SW 1271 (cell line): ENCODE measurements at regions not wholly inside any gene's neighbourhood (a gene's known extent, or its start where the extent isn't known, plus 50 kb on each side); places are given as distances from the start of the nearest gene placed in this dataset.
"Not testable (repeated sequence)": the region's sequence is repeated elsewhere in the genome, so short reads cannot be mapped to it uniquely, and the experiment has no call there.

Source experiments
- DNase-seq, 2 experiments: peaks; one replicate each; lab custom pipeline; 2025; lab: John Stamatoyannopoulos, UW

DNA sequence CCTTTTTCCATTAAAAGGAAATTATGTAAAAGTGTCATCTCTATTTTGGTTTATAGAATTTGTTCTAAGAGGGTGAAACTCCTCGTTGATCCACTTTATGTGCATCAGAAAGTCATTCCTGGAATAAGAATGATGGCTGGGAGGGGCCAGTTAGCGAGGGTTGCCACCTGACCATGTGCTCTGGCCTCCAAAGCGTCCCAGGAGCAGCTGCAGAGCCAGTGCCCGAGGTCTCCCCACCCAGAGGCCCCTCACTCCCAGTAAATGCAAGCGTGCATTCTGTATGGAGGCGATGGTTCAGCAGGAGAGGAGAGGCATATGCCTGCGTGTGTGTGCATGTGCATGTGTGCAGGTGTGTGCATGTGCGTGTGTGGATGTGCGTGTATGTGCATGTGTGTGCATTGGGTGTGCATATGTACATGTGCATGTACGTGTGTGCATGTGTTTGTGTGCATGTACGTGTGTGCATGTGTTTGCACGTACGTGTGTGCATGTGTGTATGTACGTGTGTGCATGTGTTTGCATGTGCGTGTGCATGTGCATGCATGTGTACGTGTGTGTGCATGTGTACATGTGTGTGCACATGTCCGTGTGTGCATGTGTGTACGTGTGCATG is 345.8 kb downstream of the TEX29 start:
- no peak for DNase-seq

DNA sequence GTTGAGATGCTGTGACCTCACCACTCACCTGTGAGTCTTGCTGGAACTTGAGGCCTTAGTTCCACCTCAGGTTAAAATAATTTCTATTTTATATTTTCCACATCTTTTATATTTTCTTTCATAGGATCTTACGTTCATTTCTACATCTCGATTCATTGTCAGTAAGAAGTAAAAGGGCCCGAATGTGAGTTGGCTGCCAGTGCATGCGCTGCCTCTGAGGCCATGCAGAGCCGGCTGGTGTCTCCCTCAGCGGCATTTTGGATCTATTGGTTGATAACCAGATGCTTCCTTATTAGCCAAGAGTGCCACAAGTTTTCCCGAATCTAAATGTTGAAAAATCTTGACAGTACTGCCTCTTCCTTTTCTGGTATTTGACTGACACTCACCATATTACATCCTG is 347.3 kb downstream of the TEX29 start:
- no peak for DNase-seq

DNA sequence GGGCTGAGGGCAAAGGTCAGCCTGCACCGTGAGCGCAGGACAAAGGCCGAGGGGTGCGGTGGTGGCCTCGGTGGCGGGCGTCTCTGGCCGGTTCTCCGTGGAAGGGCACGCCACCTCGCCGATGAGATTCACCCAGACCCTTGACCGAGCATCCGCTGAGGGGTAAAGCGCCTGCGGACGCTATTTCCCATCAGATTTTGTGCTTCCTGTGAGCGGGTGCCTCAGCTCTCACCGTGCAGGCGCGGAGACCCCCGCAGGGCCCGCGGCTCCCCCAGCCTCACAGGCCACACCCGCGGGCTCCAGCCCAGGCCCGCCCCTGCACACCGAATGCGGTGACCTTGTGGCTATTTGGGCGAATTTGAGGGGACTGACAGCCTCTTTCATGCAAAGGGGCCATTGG is 348.0 kb downstream of the TEX29 start:
- DNase-seq = no peak

DNA sequence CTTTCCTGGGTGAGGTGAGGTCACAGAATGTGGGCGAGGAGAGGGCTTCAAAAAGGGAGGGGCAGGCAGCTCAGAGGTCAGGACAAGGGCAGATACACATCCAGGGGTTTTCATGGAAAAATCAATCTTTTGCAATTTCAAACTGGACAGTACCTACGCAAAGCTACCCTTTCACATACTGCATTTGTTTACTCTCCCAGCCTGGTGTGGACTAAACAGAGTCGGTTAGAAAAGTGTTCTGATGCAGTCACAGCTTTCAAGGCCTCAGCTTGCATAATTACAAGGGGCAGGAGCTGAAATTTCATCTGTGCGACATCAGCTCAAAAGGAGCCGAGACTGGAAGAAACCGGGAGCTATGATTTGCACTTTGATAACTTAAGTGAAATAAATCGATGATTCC is 351.8 kb downstream of the TEX29 start:
- DNase-seq = not testable (repeated sequence)

DNA sequence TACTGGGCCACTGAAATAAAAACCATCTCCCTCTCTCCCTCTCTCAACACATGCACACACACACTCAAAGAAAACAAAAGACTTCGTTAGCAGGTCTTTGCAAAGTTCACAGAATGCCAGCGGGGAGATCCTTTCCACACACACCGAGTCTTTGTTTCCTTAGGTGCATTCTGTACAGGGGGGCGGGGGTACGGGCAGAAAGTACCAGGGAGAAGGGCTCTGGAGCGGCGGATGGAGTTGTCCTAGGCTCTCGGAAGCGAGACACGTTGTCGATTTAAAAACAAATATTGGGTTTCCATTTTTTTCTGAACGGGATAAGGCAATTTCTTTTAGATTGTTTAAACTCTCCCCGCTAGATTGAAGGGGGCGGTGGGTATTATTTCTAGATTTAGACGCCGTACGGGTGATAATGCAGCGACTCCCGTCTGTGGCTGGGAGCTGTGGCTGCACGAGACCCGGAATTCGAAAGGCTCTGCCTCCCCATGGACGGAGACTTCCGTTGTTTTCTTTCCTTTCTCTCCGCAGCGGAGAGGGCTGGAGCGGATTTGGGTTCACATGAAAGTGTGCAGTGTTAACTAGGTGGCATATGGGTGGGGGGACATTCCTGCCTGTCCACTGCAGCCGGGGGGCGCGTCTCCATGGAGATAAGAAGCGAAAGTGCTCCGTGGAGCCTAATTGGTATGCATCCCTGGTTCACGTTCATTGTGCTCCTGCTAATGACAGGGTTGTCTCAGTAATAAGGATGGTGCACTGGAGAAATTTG is 357.9 kb downstream of the TEX29 start:
- not testable (repeated sequence) for DNase-seq

DNA sequence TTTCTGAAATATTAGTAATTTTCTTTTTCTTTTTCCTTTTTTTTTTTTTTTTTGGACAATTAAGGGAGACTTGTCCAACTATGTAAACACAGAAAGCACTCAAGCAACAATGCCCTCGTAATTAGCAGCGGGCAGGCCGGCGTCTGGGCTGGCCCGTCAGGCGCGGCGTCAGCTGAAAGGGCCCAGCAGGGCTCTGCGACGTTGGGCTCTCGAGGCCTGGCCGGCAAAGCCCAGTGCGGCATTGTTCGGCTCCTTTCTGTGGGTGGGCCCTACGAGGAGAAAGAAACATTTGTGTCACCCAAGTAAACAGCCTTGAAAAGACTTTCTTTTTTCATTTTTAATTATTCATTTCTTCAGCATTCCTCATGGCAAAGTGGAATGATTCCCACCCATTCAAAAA is 359.2 kb downstream of the TEX29 start:
- not testable (repeated sequence) for DNase-seq

DNA sequence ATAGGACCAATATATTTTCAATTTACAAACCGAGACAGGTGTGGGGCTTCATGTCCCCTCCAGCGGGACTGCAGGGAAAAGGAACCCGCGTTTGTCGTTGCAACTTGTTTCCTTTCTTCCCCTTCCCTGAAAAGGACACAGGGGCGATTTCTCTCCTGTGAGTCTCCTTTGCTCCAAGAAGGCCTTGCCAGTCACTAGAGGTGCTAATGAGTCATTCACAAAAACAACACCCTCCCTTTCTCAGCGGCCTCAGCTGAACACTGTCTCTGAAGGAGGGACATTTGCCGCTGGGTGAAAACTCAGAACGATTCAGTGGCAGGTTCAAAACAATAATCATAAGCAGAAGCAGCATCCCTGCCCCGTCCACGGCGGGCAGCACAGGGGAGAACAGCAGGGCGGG is 359.7 kb downstream of the TEX29 start:
- DNase-seq = not testable (repeated sequence)

DNA sequence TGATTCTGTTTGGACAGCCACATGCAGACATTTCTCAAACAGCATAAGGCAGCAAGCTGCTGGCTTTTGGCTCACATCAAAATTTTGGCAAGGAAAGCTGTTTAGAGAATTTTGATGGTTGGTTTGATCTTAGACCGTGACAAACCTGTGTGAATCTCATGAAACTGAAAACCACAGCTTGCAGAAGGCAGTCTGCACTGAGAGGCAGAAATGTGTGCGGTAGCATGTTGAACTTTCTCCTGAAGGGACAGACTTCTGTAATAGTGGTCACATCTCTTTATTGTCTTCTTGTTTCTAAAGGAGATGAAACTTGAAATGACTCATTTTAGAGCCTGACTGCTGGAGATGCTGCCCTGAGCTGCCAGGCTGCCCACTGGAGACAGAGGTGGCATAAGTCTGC is 371.6 kb downstream of the TEX29 start:
- not testable (repeated sequence) for DNase-seq

DNA sequence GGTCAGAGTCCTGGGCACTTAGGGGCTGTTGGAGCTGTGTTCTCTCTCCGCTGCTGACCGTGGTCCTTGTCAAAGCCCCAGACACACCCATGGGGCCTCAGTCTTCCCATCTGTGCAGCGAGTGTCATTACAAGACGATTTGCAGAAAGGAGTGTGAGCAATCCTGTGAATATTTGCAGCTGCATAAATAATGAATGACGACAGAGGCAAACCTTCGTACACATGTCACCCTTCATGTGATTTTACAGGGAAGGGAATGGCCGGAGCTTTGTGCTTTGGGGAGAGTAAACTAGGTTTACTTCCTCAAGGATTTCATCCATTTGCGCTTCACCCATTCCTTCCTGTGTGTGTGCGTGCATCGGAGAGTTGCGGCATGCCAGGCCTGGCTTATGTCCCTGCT is 370.8 kb upstream of the SOX1 start:
- not testable (repeated sequence) for DNase-seq

DNA sequence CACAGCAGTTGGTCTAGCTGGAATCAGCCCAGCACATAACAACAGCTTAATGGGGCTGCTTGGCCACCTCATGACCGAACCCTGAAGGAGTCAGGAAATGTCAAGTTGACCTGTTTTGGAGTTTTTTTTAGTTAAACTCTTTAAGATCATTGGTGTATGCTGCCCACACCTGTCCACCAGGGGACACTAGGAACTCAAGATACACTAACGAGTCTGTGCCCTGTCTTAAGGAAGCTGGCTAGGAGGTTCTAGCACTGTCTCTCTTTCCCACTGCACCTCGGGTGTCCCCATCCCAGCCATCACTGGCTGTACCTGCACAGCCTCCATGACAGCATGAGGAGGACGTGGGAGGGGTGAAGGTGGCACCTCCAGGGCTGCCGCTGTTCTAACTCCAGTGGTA is 364.9 kb upstream of the SOX1 start:
- DNase-seq = not testable (repeated sequence)
